Activated CD4-positive, alpha-beta memory T cell treated with anti-CD3 and anti-CD28 coated beads, Interleukin-2, amount 10 ng/mL, durations not matched to agents 7 days and 5 days (primary cell): ENCODE measurements at regions not wholly inside any gene's neighbourhood (a gene's known extent, or its start where the extent isn't known, plus 50 kb on each side); places are given as distances from the start of the nearest gene placed in this dataset.

ENCODE experiments used
- CTCF ChIA-PET: fragments of 350-600 bp; sonication (Branson Sonifier 250); formaldehyde crosslinking; loops from one replicate; lab custom pipeline; 2021; ENCODE audit warnings: antibody characterized with exemption, inconsistent platforms; lab: Charles Lee
- POLR2A ChIA-PET: fragments of 350-600 bp; sonication (Branson Sonifier 250); formaldehyde crosslinking; loops from one replicate; lab custom pipeline; 2021; ENCODE audit warnings: antibody characterized with exemption; lab: Charles Lee
- DNase-seq: peaks from one replicate; pipeline ENCODE4 v3.0.0-alpha.2; 2020
- H3K27ac Mint-ChIP-seq: one replicate; pipeline ENCODE4 v1.8.0; 2021; ENCODE audit warnings: mild to moderate bottlenecking, mixed read lengths
- H3K27me3 Mint-ChIP-seq: one replicate; pipeline ENCODE4 v1.8.0; 2021; ENCODE audit warnings: mixed read lengths
- H3K36me3 Mint-ChIP-seq: one replicate; pipeline ENCODE4 v1.8.0; 2021; ENCODE audit warnings: low read depth, mixed read lengths
- H3K4me1 Mint-ChIP-seq: one replicate; pipeline ENCODE4 v1.8.0; 2021; ENCODE audit warnings: mixed read lengths
- H3K4me3 Mint-ChIP-seq: one replicate; pipeline ENCODE4 v1.8.0; 2021; ENCODE audit warnings: mild to moderate bottlenecking, mixed read lengths
- H3K9me3 Mint-ChIP-seq: one replicate; pipeline ENCODE4 v1.8.0; 2021; ENCODE audit warnings: mixed read lengths

DNA sequence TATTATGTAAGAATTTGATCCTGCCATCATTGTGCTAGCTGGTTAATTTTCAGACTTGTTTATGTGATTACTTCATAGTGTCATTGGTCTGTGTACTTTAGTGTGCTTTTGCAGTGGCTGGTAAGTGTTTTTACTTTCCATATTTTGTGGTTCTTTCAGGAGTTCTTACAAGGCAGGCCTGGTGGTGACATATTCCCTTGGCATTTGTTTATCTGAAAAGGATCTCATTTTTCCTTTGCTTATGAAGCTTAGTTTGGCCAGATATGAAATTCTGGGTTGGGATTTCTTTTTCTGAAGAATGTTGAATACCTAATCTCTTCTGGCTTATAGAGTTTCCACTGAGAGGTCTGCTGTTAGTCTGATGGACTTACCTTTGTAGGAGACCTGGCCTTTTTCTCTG is 72.8 kb upstream of the MC4R start:
- DNase-seq, result no peak
- Mint-ChIP-seq H3K27ac (no peak overlapping the region), H3K9me3 (peaks cover 4% of the 10 kb centered on the region), H3K36me3 (no peaks in the 10 kb centered on the region), H3K4me3 (no peak overlapping the region), H3K27me3 (no peaks in the 10 kb centered on the region), H3K4me1 (no peaks in the 10 kb centered on the region)
- POLR2A ChIA-PET, result no interaction called here
- CTCF ChIA-PET, result no interaction called here

DNA sequence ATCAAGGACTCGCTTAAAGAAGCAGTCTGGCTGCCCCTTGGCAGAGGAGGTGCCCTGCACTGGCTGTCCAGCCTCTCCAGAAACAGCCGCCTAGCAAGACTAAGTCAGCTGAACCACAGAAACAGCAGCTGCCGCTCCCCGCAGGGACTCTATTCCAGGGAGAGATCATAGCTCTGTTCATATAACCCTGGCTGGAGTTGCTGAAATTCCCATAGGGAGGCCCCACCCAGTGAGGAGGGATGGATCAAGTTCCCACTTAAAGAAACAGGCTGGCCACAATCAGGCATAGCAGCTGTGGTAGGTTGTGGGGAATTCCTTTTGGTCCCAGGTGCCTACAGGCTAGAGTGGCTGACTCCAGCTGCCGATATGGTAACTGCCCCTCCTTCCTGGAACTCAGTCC is 74.2 kb upstream of the MC4R start:
- CTCF ChIA-PET, result no interaction called here
- H3K27ac Mint-ChIP-seq, result no peak overlapping the region

DNA sequence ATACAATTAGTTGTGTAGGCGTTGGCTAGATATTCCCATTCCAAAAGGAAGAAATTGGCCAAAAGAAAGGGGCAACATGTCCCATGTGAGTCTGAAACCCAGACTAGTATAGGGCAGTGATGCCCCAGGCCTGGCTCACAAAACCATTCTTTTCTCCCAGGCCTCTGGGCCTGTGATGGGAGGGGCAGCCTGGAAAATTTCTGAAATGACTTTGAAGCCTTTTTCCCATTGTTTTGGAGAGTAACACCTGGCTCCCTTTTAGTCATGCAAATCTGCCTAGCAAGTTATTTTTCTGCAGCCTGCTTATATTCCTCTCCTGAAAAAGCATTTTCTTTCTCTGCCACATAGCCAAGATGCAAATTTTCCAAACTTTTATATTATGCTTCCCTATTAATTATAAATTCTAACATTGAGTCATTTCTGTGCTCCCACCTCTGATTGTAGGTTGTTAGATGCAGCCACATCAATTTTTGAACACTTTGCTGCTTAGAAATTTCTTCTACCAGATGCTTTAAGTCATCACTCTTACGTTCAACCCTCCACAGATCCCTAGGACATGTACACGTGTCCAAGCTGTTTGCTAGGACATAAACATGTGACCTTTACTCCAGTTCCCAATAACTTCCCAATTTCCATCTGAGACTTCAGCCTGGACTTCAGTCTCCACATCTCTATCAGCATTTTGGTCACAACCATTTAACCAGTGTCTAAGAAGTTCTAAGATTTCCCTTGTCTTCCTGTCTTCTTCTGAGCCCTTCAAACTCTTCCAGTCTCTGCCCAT is 76.1 kb upstream of the MC4R start:
- Mint-ChIP-seq H3K9me3 (peaks cover 4% of the 10 kb centered on the region), H3K27me3 (no peaks in the 10 kb centered on the region), H3K4me3 (no peak overlapping the region), H3K4me1 (no peaks in the 10 kb centered on the region), H3K27ac (no peak overlapping the region), H3K36me3 (no peaks in the 10 kb centered on the region)
- ChIA-PET POLR2A (no interaction called here), CTCF (no interaction called here)
- no peak for DNase-seq

More for the DNA sequence above, 74.2 kb upstream of the MC4R start:
- POLR2A ChIA-PET, result no interaction called here
- Mint-ChIP-seq H3K36me3 (no peaks in the 10 kb centered on the region), H3K27me3 (no peaks in the 10 kb centered on the region), H3K4me3 (no peak overlapping the region), H3K4me1 (no peaks in the 10 kb centered on the region), H3K9me3 (peaks cover 4% of the 10 kb centered on the region)
- no peak for DNase-seq

DNA sequence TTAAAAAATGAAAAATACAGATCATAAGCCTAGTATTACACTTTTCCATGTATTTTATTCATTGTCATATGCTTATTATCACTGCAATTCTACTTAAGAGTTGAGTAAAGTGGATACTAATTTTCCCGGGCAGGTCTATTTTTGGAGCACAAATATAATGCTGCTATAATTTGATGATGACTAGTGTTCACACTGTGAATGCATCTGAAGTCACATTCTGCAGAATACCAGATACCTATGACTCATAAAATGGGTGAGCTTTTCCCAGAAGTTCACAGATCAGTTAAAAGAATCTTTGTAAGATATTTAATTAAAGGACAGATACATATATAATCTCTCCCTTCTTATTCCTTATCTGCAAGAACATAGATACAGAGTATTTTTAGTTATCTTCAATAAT is 79.8 kb upstream of the MC4R start:
- ChIA-PET CTCF (no interaction called here), POLR2A (no interaction called here)
- no peak overlapping the region for H3K4me3 Mint-ChIP-seq
- H3K4me1 Mint-ChIP-seq, result no peaks in the 10 kb centered on the region
- no peak overlapping the region for H3K27ac Mint-ChIP-seq
- peaks cover 12% of the 10 kb centered on the region for H3K9me3 Mint-ChIP-seq
- no peaks in the 10 kb centered on the region for H3K36me3 Mint-ChIP-seq
- DNase-seq, result no peak
- no peaks in the 10 kb centered on the region for H3K27me3 Mint-ChIP-seq

DNA sequence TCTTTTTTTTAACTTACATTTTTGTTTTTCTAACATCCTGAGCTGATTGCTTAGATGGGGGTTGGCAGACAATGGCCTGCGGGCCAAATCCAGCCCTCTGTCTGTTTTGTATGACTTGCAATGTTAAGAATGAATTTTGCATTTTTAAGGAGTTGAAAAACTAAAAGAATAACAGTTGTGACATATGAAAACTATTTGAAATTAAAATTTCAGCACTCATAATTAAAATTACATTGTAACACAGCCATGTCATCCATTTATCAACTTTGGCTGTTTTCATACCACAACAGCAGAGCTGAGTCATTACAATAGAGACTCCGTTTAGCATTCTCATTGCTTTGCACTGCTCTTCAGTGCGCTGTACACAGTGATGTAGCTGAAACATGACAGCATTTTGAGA is 94.1 kb upstream of the MC4R start:
- no peaks in the 10 kb centered on the region for H3K27me3 Mint-ChIP-seq
- CTCF ChIA-PET, result no interaction called here
- H3K4me1 Mint-ChIP-seq, result no peaks in the 10 kb centered on the region
- H3K9me3 Mint-ChIP-seq, result no peaks in the 10 kb centered on the region
- POLR2A ChIA-PET, result no interaction called here
- no peaks in the 10 kb centered on the region for H3K36me3 Mint-ChIP-seq
- no peak overlapping the region for H3K4me3 Mint-ChIP-seq
- DNase-seq, result no peak
- no peak overlapping the region for H3K27ac Mint-ChIP-seq

DNA sequence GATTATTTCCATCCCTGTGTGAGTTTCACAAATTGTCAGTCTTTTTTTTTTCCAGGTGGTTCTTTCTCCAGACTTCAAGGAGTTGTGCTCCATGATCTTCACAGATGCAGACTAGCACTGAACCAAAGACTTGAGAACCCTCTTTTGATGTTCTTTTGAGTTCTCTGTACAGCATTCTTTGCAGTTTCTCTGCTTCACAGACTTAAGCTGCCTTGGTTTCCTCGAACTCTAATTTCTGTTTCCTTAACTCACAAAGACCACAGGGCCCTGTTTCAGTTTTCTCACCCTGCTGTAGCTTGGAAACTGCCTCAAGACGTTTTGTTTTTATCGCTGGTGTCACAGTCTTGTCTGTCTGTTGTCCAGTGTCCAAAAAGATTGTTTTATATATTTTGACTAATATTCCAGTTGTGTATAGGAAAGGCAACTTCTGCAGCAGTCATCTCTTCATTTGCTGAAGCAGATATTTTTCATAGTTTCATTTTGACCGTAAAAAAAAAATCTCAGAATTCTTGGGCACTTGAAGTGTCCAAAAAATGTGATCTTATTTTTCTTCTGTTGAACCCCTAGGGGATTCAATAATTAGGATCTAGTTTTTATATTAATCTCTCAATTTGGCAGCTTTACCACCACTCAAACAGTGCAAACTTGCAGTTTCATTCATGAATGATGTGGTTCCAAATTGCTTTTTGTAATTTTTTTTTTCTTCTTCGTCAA is 97.0 kb upstream of the MC4R start:
- Mint-ChIP-seq H3K27ac (no peak overlapping the region), H3K4me3 (no peak overlapping the region), H3K4me1 (no peaks in the 10 kb centered on the region), H3K9me3 (peaks cover 3% of the 10 kb centered on the region), H3K27me3 (no peaks in the 10 kb centered on the region), H3K36me3 (no peaks in the 10 kb centered on the region)
- no peak for DNase-seq
- ChIA-PET CTCF (no interaction called here), POLR2A (no interaction called here)

DNA sequence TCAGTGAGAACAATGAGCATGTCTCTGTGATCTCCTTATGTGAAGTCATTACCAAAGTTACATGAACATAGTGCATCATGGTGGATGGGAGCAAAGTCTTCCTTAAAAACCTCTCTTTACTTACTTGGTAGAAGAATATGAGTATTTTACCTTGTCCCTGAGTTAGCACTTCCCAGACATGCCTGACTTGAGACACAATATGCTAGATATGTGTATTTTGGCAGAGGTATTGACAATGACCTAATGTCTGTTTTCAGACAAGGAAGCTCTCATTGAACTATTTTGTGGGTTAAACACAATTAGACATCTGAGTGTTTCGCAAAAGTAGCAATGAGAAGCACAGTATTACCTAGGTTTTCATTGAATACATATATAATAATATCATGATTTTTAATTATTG is 99.1 kb upstream of the MC4R start:
- H3K27me3 Mint-ChIP-seq, result no peaks in the 10 kb centered on the region
- ChIA-PET CTCF (no interaction called here), POLR2A (no interaction called here)
- no peak for DNase-seq
- H3K9me3 Mint-ChIP-seq, result peaks cover 3% of the 10 kb centered on the region
- no peak overlapping the region for H3K27ac Mint-ChIP-seq
- no peaks in the 10 kb centered on the region for H3K36me3 Mint-ChIP-seq
- no peaks in the 10 kb centered on the region for H3K4me1 Mint-ChIP-seq
- no peak overlapping the region for H3K4me3 Mint-ChIP-seq

DNA sequence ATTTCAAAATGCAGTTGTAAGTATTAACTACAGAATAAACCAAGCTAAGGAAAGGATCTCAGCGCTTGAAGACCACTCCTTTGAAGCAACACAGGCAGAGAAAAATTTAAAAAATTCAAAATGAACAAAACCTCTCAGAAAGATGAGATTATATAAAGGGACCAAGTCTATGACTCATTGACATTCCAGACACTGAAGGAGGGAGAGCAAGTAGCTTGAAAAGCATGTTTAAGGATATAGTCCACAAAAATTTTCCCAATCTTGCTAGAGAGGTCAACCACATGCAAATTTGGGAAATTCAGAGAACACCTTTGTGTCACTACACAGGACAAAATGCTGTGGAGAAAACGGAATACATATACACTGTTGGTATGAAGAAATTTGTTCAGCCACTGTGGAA is 112.6 kb upstream of the MC4R start:
- H3K36me3 Mint-ChIP-seq, result no peaks in the 10 kb centered on the region
- no peak overlapping the region for H3K27ac Mint-ChIP-seq
- no peaks in the 10 kb centered on the region for H3K4me1 Mint-ChIP-seq
- no peaks in the 10 kb centered on the region for H3K27me3 Mint-ChIP-seq
- POLR2A ChIA-PET, result no interaction called here
- CTCF ChIA-PET, result no interaction called here
- DNase-seq, result no peak
- H3K9me3 Mint-ChIP-seq, result peaks cover 4% of the 10 kb centered on the region
- H3K4me3 Mint-ChIP-seq, result no peak overlapping the region

DNA sequence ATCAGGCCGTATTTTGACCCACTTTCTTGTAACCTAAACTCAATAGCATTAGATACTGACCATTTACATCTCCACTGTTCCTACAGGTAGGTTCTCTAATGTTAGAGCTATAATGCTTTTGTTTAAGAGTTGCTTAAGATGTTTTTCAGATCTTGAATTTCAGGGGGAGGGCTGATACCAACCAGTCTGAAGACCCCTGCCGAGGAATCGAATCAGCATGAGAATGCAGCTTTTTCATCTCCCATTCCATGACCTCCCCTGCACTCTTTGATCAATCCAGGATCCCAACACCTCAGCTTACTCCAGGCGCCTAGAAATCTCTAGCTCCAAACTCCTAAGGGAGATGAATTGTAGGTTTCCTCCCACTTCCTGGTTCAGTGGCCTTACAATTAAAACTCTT is 120.5 kb upstream of the MC4R start:
- POLR2A ChIA-PET, result no interaction called here
- Mint-ChIP-seq H3K9me3 (peaks cover 2% of the 10 kb centered on the region), H3K27me3 (no peaks in the 10 kb centered on the region), H3K36me3 (no peaks in the 10 kb centered on the region), H3K27ac (no peak overlapping the region), H3K4me1 (no peaks in the 10 kb centered on the region), H3K4me3 (no peak overlapping the region)
- CTCF ChIA-PET, result no interaction called here
- no peak for DNase-seq

DNA sequence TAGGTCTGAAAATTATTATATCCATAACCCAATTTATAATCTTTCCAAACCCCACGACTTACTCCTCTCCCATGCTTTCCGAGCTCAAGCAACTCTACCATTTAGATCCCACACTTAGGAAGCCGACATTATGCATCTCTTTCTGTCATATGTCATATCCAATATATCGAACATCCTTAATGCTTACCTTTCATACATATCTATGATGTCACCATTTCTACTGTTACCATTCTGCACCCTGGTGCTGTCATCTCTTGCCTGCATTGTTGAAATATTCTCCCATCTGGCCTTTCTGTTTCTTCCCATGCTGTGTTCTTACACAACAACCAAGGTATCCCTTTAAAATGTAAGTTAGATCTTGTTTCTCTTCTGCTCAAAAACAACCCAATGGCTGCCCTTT is 127.1 kb upstream of the MC4R start:
- Mint-ChIP-seq H3K36me3 (no peaks in the 10 kb centered on the region), H3K27me3 (no peaks in the 10 kb centered on the region), H3K27ac (no peak overlapping the region), H3K9me3 (no peaks in the 10 kb centered on the region), H3K4me1 (no peaks in the 10 kb centered on the region), H3K4me3 (no peak overlapping the region)
- POLR2A ChIA-PET, result no interaction called here
- DNase-seq, result no peak
- CTCF ChIA-PET, result no interaction called here

DNA sequence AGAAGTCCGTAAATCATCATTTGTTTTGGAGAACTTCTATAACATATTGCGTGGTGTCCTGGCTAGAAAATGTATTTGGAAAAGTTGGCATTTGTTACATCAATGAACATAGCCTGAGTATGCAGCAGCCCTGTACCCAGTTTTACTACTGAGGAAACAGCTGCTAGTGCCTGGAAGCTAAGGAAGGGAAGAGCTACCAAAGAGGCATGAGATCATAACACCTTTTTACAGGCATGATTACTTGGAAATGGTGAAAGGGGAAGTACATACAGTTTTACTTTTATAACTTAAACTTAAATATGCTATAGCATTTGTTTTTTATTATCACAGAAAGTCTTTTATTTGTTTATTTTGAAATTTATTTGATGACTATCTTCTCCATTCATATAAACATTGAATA is 128.4 kb upstream of the MC4R start:
- ChIA-PET POLR2A (no interaction called here), CTCF (no interaction called here)
- no peaks in the 10 kb centered on the region for H3K27me3 Mint-ChIP-seq
- no peaks in the 10 kb centered on the region for H3K36me3 Mint-ChIP-seq
- H3K9me3 Mint-ChIP-seq, result no peaks in the 10 kb centered on the region
- H3K4me1 Mint-ChIP-seq, result no peaks in the 10 kb centered on the region
- no peak overlapping the region for H3K27ac Mint-ChIP-seq
- DNase-seq, result no peak
- H3K4me3 Mint-ChIP-seq, result no peak overlapping the region

DNA sequence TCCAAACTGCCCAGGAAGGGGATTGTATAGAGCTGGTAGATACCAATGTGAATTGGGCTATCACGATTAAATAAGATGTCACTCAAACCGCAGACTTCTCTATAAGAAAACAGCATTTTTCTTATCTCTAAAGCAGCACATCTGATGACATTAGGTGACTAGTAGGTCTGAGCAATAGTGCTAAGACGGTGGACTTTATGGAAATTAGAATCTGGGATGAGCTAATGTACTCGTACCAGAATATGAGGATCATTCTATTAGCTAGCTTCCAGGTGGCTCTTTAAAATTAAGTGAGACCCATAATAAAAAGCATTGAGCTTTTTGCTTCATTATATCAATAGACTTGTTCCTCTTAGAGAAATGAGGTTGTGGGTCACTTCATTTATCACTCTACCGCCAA is 130.0 kb upstream of the MC4R start:
- H3K36me3 Mint-ChIP-seq, result no peaks in the 10 kb centered on the region
- DNase-seq, result no peak
- H3K27me3 Mint-ChIP-seq, result no peaks in the 10 kb centered on the region
- POLR2A ChIA-PET, result no interaction called here
- H3K4me1 Mint-ChIP-seq, result no peaks in the 10 kb centered on the region
- CTCF ChIA-PET, result no interaction called here
- H3K9me3 Mint-ChIP-seq, result no peaks in the 10 kb centered on the region
- H3K4me3 Mint-ChIP-seq, result no peak overlapping the region
- no peak overlapping the region for H3K27ac Mint-ChIP-seq

DNA sequence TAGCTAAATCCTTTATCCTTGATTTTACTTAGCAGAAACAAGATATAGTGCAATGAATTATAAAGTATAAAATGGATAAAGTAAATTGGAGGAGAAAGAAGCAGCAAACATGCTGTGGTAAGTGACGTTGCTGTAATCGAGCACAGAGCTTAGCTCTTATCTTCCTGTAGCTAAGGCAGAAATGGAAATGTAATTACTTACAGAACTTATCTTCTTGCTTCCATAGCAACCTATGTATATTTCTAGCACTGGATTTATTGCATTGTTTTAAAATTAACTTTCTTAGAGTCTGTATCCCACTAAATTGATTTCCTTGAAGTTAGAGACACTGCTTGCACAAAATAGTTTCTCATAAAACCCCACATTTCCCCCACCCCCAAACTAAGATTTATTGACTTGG is 130.6 kb upstream of the MC4R start:
- Mint-ChIP-seq H3K27me3 (no peaks in the 10 kb centered on the region), H3K9me3 (no peaks in the 10 kb centered on the region), H3K36me3 (no peaks in the 10 kb centered on the region), H3K4me3 (no peak overlapping the region), H3K27ac (no peak overlapping the region), H3K4me1 (no peaks in the 10 kb centered on the region)
- POLR2A ChIA-PET, result no interaction called here
- no peak for DNase-seq
- CTCF ChIA-PET, result no interaction called here

DNA sequence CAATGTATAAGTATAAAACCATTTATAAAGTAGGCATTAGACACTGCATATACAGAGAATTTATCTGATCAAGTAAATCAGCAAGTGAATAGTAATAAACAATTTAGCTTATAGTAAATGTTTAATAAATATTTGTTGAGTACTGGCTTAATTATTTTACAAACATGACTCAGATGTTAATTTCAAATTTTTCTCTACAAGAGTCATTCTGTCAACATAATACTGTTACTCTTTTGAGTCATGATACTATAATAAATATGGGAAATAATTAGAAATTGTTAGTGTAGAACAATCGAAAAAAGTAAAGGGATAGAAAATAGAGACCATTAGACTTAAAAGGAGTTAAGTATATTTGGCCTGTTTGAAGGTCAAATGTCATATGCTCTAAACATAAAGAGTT is 133.6 kb upstream of the MC4R start:
- H3K27ac Mint-ChIP-seq, result no peak overlapping the region
- H3K27me3 Mint-ChIP-seq, result no peaks in the 10 kb centered on the region
- H3K4me3 Mint-ChIP-seq, result no peak overlapping the region
- H3K4me1 Mint-ChIP-seq, result no peaks in the 10 kb centered on the region
- no peaks in the 10 kb centered on the region for H3K36me3 Mint-ChIP-seq
- H3K9me3 Mint-ChIP-seq, result no peaks in the 10 kb centered on the region
- no peak for DNase-seq
- ChIA-PET CTCF (no interaction called here), POLR2A (no interaction called here)
